Left lung (tissue), 4 donors: ENCODE measurements at regions not wholly inside any gene's neighbourhood (a gene's known extent, or its start where the extent isn't known, plus 50 kb on each side); places are given as distances from the start of the nearest gene placed in this dataset.

ENCODE experiments used
- ATAC-seq: fragments of 200-7000 bp; cut with Tn5 transposase; one replicate; pipeline ENCODE4 v1.9.1; 2020; ENCODE audit warnings: moderate library complexity
- DNase-seq, 4 donors: peaks; one replicate each; pipeline ENCODE4 v3.0.0-alpha.2; 2013 to 2020
- H3K27ac ChIP-seq, 2 donors: fragments of 200-600 bp; sonication (generic) in 1 of 2; one replicate each; pipeline versions ENCODE4 v1.5.0 to v1.8.0; 2020 to 2021
- H3K27me3 ChIP-seq, 2 donors: fragments of 200-600 bp; sonication (generic) in 1 of 2; one replicate each; pipeline versions ENCODE4 v1.5.0 to v1.8.0; 2020 to 2021
- H3K36me3 ChIP-seq, 2 donors: fragments of 200-600 bp; sonication (generic) in 1 of 2; one replicate each; pipeline versions ENCODE4 v1.5.0 to v1.8.0; 2020 to 2021
- H3K4me1 ChIP-seq, 2 donors: fragments of 200-600 bp; one replicate each; pipeline ENCODE4 v1.8.0; 2021
- H3K4me3 ChIP-seq, 2 donors: fragments of 200-600 bp; sonication (generic) in 1 of 2; one replicate each; pipeline versions ENCODE4 v1.5.0 to v1.8.0; 2020 to 2021; ENCODE audit warnings: mild to moderate bottlenecking in 1 of 2
- H3K9me3 ChIP-seq, 2 donors: fragments of 200-600 bp; sonication (generic) in 1 of 2; one replicate each; pipeline versions ENCODE4 v1.5.0 to v1.8.0; 2020 to 2021
- CTCF ChIP-seq, 2 donors: fragments of 200-600 bp; sonication (generic) in 1 of 2; IDR thresholded peaks; one replicate each; pipeline versions ENCODE4 v1.5.0 to v1.8.0; 2021; ENCODE audit warnings: antibody characterized with exemption in 2 of 2
- intact Hi-C, 2 donors: fragments of 100-400 bp; cut with DNase I; formaldehyde crosslinking; loops; one replicate each; pipeline versions ENCODE4 v1.11.2 to v1.14.2; 2022
- donor health status: DM: no; HTN: yes; CAD: no.
- donor health status: DM: no; HTN: no; CAD: no.

DNA sequence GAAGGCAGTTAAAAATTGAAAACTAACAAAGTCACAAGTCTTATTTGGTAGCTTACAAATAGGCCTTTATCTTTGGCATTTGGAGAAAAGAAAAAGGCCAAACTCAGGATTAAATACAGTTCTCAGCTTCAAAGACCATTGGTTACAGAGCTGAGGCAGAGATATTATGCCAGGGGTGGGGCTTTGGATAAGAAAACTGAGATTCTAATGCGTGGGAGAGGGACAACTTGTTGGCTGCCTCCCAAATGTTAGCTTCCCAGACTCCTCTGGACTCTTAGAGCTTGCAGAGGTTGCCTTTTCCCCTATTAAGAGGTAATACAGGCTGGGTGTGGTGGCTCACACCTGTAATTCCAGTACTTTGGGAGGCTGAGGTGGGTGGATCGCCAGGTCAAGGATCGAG lies 231.8 kb downstream of the SQOR start:
- Histone ChIP-seq H3K4me3 (no peak overlapping the region), H3K36me3 (no peaks in the 10 kb centered on the region), H3K27me3 (no peaks in the 10 kb centered on the region), H3K9me3 (peaks cover 0 to 2% of the 10 kb centered on the region in 2 donors), H3K27ac (no peak overlapping the region), H3K4me1 (no peaks in the 10 kb centered on the region)
- TF ChIP-seq CTCF (IDR thresholded peaks at IDR 0.05), result no peak
- ATAC-seq (no peak), DNase-seq (no peak)
- intact Hi-C loops, result no loop called here

DNA sequence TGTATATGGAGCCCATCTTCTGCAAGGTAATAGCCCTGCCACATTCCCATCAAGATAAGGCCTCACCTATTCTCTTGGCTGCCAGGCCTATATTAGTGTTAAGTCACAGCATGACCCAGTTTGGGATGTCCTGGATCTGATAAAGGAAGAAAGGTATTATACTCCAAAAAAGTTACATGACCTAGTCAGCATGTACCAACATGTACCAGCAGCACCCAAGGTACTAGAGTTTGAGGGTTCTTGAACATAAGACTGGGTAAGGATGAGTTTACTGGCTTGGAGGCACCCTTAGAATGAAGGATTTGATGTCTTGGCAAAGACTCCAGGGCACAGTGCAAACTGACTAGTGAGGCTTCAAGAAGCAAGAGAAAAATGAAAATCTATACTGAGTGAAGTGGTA lies 232.5 kb downstream of the SQOR start:
- TF ChIP-seq CTCF (IDR thresholded peaks at IDR 0.05), result no peak
- DNase-seq (no peak), ATAC-seq (no peak)
- peaks cover 0 to 7% of the 10 kb centered on the region in 2 donors for H3K9me3 ChIP-seq
- intact Hi-C loops, result no loop called here
- H3K27me3 ChIP-seq, result no peaks in the 10 kb centered on the region
- no peak overlapping the region for H3K4me3 ChIP-seq
- no peaks in the 10 kb centered on the region for H3K36me3 ChIP-seq
- H3K4me1 ChIP-seq, result no peaks in the 10 kb centered on the region
- H3K27ac ChIP-seq, result no peak overlapping the region

DNA sequence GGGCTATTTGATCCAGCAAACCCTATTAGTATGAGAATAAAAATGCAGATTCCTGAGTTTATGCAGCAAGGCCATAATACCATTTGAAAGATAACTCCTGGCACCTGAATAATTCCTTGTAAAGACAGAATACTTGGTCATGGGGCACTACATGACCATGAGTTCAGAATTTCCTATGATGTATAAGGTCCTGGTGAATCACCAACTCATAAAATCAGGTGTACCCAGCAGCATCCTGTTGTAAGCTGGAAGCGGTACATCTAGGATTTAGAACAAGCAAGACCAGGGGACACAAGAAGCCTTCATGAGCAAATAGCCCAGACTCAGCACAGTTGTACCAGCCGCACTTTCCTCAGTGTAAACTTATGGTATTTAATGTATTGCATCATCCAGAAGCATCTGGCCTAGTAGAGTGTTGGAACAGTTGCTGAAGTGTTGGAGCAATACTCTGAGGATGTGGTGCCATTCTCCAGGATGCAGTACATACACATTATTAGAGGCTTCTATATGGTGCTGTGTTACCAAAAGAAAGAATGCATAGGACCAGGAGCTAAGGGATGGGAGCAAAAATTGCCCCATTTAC lies 233.4 kb downstream of the SQOR start:
- Histone ChIP-seq H3K4me3 (no peak overlapping the region), H3K27me3 (no peaks in the 10 kb centered on the region), H3K36me3 (no peaks in the 10 kb centered on the region), H3K4me1 (no peaks in the 10 kb centered on the region), H3K9me3 (peaks cover 0 to 13% of the 10 kb centered on the region in 2 donors), H3K27ac (no peak overlapping the region)
- intact Hi-C loops, result no loop called here
- TF ChIP-seq CTCF (IDR thresholded peaks at IDR 0.05), result no peak
- ATAC-seq (no peak), DNase-seq (no peak)

GRCh38 chr15:45869034-45869668 lies 234.3 kb downstream of the SQOR start:
- intact Hi-C loops, result no loop called here
- TF ChIP-seq CTCF (IDR thresholded peaks at IDR 0.05), result no peak
- H3K4me1 ChIP-seq, result no peaks in the 10 kb centered on the region
- H3K4me3 ChIP-seq, result no peak overlapping the region
- ATAC-seq, result no peak
- H3K27ac ChIP-seq, result no peak overlapping the region
- no peaks in the 10 kb centered on the region for H3K36me3 ChIP-seq
- H3K27me3 ChIP-seq, result no peaks in the 10 kb centered on the region
- peaks cover 0 to 22% of the 10 kb centered on the region in 2 donors for H3K9me3 ChIP-seq
- no peak for DNase-seq

- intact Hi-C loops, result no loop called here
- peaks cover 0 to 22% of the 10 kb centered on the region in 2 donors for H3K9me3 ChIP-seq
- H3K36me3 ChIP-seq, result no peaks in the 10 kb centered on the region
- ATAC-seq (no peak), DNase-seq (no peak)
- H3K4me3 ChIP-seq, result no peak overlapping the region
- TF ChIP-seq CTCF (IDR thresholded peaks at IDR 0.05), result no peak
- no peaks in the 10 kb centered on the region for H3K4me1 ChIP-seq
- H3K27me3 ChIP-seq, result no peaks in the 10 kb centered on the region
- no peak overlapping the region for H3K27ac ChIP-seq
These were observed 236.5 kb downstream of the SQOR start for GRCh38 chr15:45871121-45871855.
